ENCODE measurements at regions not wholly inside any gene's neighbourhood (a gene's known extent, or its start where the extent isn't known, plus 50 kb on each side); places are given as distances from the start of the nearest gene placed in this dataset.

- no peak for TF ChIP-seq CTCF (IDR thresholded peaks at IDR 0.05 in 8 of 11, conservative IDR thresholded peaks at IDR 0.05 in 3 of 11)
- TF ChIP-seq POLR2A (IDR thresholded peaks at IDR 0.05) = no peak
- TF ChIP-seq POLR2AphosphoS5 (IDR thresholded peaks at IDR 0.05) = no peak
Observed at GRCh38 chr17:45664921-45665320, 119.2 kb upstream of the CRHR1 start.
